Hepatocyte (in vitro differentiated cells): ENCODE measurements at regions not wholly inside any gene's neighbourhood (a gene's known extent, or its start where the extent isn't known, plus 50 kb on each side); places are given as distances from the start of the nearest gene placed in this dataset.

Source experiments
- EZH2 ChIP-seq: fragments of 200-600 bp; sonication (generic); IDR thresholded peaks from 2 replicates; pipeline ENCODE4 v1.6.1; 2016; ENCODE audit warnings: antibody characterized with exemption, mild to moderate bottlenecking, borderline replicate concordance
- EZH2phosphoT487 ChIP-seq: fragments of 200-600 bp; sonication (generic); IDR thresholded peaks from one replicate; pipeline ENCODE4 v1.6.1; 2018; ENCODE audit warnings: antibody characterized with exemption, mild to moderate bottlenecking, low read depth, moderate library complexity; ENCODE audit not compliant: unreplicated experiment, severe bottlenecking
- TF ChIP-seq, protein P1 (sequence below): fragments of 200-600 bp; sonication (generic); IDR thresholded peaks from 2 replicates; pipeline ENCODE4 v1.5.1; 2016; ENCODE audit warnings: antibody characterized with exemption, mild to moderate bottlenecking; ENCODE audit not compliant: poor library complexity

DNA sequence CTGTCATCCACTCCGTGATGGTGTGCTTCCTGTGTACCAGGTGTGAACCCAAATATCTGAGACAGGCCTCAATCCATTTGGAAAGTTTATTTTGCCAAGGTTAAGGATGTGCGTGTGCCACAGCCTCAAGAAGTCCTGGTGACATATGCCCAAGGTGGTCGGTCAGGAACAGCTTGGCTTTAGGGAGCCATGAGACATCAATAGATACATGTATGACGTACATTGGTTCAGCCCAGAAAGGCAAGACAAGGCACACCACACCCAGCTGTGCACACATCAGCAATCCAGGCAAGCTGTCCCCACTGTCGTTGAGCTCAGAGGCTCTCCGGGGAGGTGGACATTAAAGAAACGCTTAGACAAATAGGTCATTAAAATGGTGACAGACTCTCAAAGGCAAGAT, 56.8 kb upstream of the SHANK2 start:
- TF ChIP-seq, protein P1, sequence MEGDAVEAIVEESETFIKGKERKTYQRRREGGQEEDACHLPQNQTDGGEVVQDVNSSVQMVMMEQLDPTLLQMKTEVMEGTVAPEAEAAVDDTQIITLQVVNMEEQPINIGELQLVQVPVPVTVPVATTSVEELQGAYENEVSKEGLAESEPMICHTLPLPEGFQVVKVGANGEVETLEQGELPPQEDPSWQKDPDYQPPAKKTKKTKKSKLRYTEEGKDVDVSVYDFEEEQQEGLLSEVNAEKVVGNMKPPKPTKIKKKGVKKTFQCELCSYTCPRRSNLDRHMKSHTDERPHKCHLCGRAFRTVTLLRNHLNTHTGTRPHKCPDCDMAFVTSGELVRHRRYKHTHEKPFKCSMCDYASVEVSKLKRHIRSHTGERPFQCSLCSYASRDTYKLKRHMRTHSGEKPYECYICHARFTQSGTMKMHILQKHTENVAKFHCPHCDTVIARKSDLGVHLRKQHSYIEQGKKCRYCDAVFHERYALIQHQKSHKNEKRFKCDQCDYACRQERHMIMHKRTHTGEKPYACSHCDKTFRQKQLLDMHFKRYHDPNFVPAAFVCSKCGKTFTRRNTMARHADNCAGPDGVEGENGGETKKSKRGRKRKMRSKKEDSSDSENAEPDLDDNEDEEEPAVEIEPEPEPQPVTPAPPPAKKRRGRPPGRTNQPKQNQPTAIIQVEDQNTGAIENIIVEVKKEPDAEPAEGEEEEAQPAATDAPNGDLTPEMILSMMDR, result no peak
- TF ChIP-seq EZH2 (no peak), EZH2phosphoT487 (no peak)
